IPS-15b (cell line): ENCODE measurements at regions not wholly inside any gene's neighbourhood (a gene's known extent, or its start where the extent isn't known, plus 50 kb on each side); places are given as distances from the start of the nearest gene placed in this dataset.
"Not testable (repeated sequence)": the region's sequence is repeated elsewhere in the genome, so short reads cannot be mapped to it uniquely, and the experiment has no call there.

ENCODE experiments used
- H3K27me3 ChIP-seq: one replicate; pipeline ENCODE4 v1.6.1; 2013; ENCODE audit warnings: low read length; ENCODE audit not compliant: control insufficient read depth, insufficient read depth
- H3K36me3 ChIP-seq: one replicate; pipeline ENCODE4 v1.6.1; 2013; ENCODE audit warnings: low read length; ENCODE audit not compliant: control insufficient read depth, insufficient read depth
- H3K4me1 ChIP-seq: one replicate; pipeline ENCODE4 v1.6.1; 2013; ENCODE audit warnings: mild to moderate bottlenecking, low read length; ENCODE audit not compliant: control insufficient read depth, insufficient read depth
- H3K4me3 ChIP-seq: one replicate; pipeline ENCODE4 v1.5.1; 2013; ENCODE audit warnings: low read depth, low read length
- H3K9ac ChIP-seq: one replicate; pipeline ENCODE4 v1.6.1; 2013; ENCODE audit warnings: low read depth, mild to moderate bottlenecking, low read length
- H3K9me3 ChIP-seq: one replicate; pipeline ENCODE4 v1.6.1; 2013; ENCODE audit warnings: mild to moderate bottlenecking, low read length; ENCODE audit not compliant: control insufficient read depth, insufficient read depth

DNA sequence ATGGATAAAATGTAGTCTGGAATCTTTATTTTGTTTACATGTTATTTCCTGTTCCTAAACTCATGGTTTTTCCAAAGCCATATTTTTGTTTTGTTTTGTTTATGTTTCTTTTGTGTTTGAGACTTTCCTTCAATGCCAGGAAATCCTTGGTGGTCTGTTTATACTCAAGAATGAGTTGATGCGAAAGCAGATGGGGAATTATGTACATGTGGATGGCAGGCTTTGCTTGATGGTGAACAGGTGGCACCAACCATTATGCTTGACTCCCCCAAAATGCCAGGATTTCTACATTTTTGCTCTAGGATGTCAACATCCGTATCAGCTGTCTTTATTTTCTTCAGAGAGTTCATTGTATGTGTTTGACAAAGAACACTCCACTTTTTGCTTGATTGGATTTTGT is 448.5 kb downstream of the PRDM2 start:
- no peaks in the 10 kb centered on the region for H3K4me1 ChIP-seq
- no peak overlapping the region for H3K4me3 ChIP-seq
- no peak overlapping the region for H3K9ac ChIP-seq
- H3K36me3 ChIP-seq, result no peaks in the 10 kb centered on the region
- no peaks in the 10 kb centered on the region for H3K9me3 ChIP-seq
- H3K27me3 ChIP-seq, result no peaks in the 10 kb centered on the region

GRCh38 chr1:14149431-14149830 is 449.1 kb upstream of the KAZN start:
- Histone ChIP-seq H3K4me3 (no peak overlapping the region), H3K36me3 (no peaks in the 10 kb centered on the region), H3K9ac (no peak overlapping the region), H3K27me3 (no peaks in the 10 kb centered on the region), H3K4me1 (no peaks in the 10 kb centered on the region), H3K9me3 (no peaks in the 10 kb centered on the region)

GRCh38 chr1:14156543-14156942 is 441.9 kb upstream of the KAZN start:
- Histone ChIP-seq H3K9ac (no peak overlapping the region), H3K9me3 (no peaks in the 10 kb centered on the region), H3K27me3 (no peaks in the 10 kb centered on the region), H3K4me1 (no peaks in the 10 kb centered on the region), H3K4me3 (no peak overlapping the region), H3K36me3 (no peaks in the 10 kb centered on the region)

DNA sequence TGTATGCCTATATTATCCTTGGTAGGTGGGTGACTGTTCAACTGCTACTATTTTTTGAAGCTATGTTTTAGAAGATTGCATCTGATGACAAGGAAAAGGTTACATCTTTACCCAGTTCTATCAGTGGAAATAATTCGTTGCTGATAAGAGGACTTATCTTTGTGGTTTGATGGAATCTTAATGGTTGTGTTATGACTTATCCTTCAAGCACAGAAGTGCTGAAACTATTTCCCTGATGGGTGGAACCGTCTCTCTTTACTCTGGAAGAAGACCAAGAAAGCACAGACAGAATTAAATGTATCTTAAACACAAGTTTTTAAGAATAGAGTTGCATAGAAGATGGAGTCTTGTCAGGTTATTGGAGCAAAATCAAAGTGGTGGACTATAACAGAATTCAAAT is 437.7 kb upstream of the KAZN start:
- Histone ChIP-seq H3K4me1 (peaks cover 7% of the 10 kb centered on the region), H3K9ac (no peak overlapping the region), H3K9me3 (no peaks in the 10 kb centered on the region), H3K4me3 (no peak overlapping the region), H3K27me3 (no peaks in the 10 kb centered on the region), H3K36me3 (no peaks in the 10 kb centered on the region)

DNA sequence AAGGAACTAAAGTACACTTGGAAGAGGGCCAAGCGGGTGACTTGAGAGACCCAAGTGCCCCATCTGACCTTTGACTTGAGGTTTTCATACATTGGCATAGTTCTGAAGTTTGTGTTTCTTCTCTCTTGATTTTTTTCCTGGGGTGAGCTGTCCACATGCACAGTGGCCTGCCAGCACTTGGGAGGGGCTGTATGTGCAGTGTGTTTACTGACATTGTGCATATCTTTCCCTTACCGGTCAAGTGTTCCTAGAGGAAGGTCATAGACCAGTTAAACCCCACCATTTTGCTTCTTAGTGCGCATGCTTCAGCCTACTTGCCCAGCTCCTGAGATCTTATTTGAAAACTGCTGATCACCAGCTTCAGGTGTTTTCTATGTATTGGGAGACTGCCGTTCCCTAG is 435.2 kb upstream of the KAZN start:
- no peaks in the 10 kb centered on the region for H3K9me3 ChIP-seq
- H3K36me3 ChIP-seq, result no peaks in the 10 kb centered on the region
- H3K9ac ChIP-seq, result no peak overlapping the region
- H3K27me3 ChIP-seq, result no peaks in the 10 kb centered on the region
- H3K4me3 ChIP-seq, result no peak overlapping the region
- H3K4me1 ChIP-seq, result peaks cover 7% of the 10 kb centered on the region

DNA sequence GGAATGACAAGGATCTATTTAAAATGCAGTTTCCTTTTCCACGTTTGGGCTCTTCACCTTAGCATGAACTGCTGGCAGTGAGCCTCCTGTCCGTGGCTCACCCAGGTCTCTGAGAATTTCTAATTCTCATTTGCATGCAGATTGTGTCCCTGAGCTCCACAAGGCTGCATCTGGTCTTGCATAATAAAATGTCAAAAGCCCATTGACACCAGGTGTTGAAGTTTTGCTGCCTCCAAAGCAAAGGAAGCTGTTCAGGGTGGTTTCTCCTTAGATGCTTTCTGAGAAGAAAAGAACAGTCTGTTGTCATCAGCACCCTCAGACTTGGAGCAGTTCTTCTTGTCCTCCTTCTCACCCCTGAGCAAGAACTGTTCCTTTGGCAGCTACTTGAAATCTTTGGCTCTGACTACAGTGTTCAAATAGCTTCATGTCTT is 433.1 kb upstream of the KAZN start:
- H3K4me1 ChIP-seq, result peaks cover 7% of the 10 kb centered on the region
- no peak overlapping the region for H3K9ac ChIP-seq
- no peaks in the 10 kb centered on the region for H3K36me3 ChIP-seq
- no peak overlapping the region for H3K4me3 ChIP-seq
- H3K9me3 ChIP-seq, result no peaks in the 10 kb centered on the region
- H3K27me3 ChIP-seq, result no peaks in the 10 kb centered on the region

DNA sequence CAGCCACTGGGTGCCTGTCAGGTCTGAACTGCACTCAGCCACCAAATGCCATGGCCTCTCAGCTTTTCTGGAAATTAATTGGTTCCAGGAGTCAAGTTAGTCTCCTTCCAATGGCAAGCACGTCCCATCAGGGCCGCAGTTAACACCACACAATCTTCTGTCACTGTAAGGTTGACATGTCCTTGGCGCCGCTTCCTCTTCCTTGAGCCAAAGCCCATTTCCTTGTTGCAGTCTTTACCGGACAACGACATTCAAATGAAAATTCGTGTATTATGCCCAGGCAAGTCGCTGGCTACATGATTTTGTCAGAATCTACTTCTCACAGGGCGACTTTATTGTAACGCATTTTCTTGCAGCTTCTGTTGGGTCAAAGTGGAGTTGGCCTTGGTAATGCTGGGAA is 430.6 kb upstream of the KAZN start:
- H3K9me3 ChIP-seq, result no peaks in the 10 kb centered on the region
- no peak overlapping the region for H3K9ac ChIP-seq
- H3K4me3 ChIP-seq, result no peak overlapping the region
- H3K4me1 ChIP-seq, result peaks cover 7% of the 10 kb centered on the region
- H3K36me3 ChIP-seq, result no peaks in the 10 kb centered on the region
- H3K27me3 ChIP-seq, result no peaks in the 10 kb centered on the region

DNA sequence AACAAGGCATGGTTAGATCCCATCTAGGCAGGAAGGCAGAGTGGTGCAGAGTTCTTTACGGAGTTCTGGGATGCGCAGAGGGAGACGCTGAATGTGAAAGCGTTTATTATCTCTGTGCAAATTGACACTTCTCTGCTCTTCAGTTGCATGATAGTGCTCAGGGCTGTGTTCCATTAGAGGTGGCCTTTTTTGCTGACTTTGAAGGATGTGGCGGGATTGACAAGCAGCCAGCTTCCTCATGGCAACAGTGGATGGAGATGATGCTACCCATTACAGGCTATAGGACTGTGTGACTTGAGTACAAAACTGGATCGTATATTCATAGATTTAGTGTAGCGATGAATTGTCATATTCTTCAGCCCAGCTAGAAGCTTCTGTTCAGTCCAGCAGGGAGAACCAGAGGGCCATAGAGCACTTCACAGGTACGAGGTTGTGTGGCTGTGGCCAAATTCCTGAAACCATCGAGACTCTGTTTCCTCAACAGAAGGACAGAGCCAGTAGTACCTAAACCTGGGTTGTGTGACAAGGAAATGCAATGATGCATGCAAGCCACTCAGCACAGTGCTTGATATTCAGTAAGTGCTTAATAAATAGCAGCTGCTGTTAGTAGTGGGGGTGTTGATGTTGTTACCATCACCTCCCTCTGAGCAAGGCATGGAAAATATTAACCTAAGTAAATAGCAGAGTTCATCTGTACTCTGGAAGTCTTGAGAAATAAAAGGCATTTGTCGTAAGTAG is 430.0 kb upstream of the KAZN start:
- no peak overlapping the region for H3K4me3 ChIP-seq
- no peak overlapping the region for H3K9ac ChIP-seq
- H3K4me1 ChIP-seq, result peaks cover 7% of the 10 kb centered on the region
- no peaks in the 10 kb centered on the region for H3K27me3 ChIP-seq
- no peaks in the 10 kb centered on the region for H3K9me3 ChIP-seq
- no peaks in the 10 kb centered on the region for H3K36me3 ChIP-seq

- Histone ChIP-seq H3K9ac (no peak overlapping the region), H3K9me3 (no peaks in the 10 kb centered on the region), H3K27me3 (no peaks in the 10 kb centered on the region), H3K4me1 (no peaks in the 10 kb centered on the region), H3K4me3 (no peak overlapping the region), H3K36me3 (no peaks in the 10 kb centered on the region)
Observed at GRCh38 chr1:14173598-14173997, 424.9 kb upstream of the KAZN start.

GRCh38 chr1:14177866-14178265 is 420.6 kb upstream of the KAZN start:
- H3K9me3 ChIP-seq, H3K9ac ChIP-seq, H3K4me3 ChIP-seq, H3K27me3 ChIP-seq, H3K36me3 ChIP-seq: not testable (repeated sequence)
- H3K4me1 ChIP-seq, result peaks cover 20% of the 10 kb centered on the region

DNA sequence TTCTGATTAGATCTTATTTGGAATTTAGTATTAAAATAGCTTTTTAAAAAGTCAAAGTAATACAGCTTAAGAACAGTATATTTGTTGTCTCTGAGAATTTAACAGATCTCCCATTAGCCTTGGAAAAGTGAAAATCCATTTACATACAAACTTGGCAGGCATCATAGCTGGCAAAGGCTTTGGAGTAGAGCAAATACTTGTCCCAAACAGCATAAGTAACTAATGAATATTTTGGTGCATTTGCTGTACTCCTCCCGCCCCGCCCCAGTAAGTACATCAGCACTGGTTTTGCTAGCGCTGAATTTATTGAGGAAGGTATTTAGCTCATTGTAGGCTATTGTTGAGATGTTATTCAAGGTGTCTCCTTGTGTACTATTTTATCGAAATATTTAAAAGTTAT is 417.7 kb upstream of the KAZN start:
- Histone ChIP-seq H3K4me3 (no peak overlapping the region), H3K27me3 (peaks cover 3% of the 10 kb centered on the region), H3K9me3 (no peaks in the 10 kb centered on the region), H3K36me3 (no peaks in the 10 kb centered on the region), H3K9ac (no peak overlapping the region), H3K4me1 (peaks cover 24% of the 10 kb centered on the region)

- Histone ChIP-seq H3K4me1 (peaks cover 24% of the 10 kb centered on the region), H3K4me3 (no peak overlapping the region), H3K9ac (no peak overlapping the region), H3K36me3 (no peaks in the 10 kb centered on the region), H3K27me3 (peaks cover 3% of the 10 kb centered on the region), H3K9me3 (no peaks in the 10 kb centered on the region)
Observed at GRCh38 chr1:14181191-14181795, 417.2 kb upstream of the KAZN start.
